ENCODE measurements at regions not wholly inside any gene's neighbourhood (a gene's known extent, or its start where the extent isn't known, plus 50 kb on each side); places are given as distances from the start of the nearest gene placed in this dataset.

DNA sequence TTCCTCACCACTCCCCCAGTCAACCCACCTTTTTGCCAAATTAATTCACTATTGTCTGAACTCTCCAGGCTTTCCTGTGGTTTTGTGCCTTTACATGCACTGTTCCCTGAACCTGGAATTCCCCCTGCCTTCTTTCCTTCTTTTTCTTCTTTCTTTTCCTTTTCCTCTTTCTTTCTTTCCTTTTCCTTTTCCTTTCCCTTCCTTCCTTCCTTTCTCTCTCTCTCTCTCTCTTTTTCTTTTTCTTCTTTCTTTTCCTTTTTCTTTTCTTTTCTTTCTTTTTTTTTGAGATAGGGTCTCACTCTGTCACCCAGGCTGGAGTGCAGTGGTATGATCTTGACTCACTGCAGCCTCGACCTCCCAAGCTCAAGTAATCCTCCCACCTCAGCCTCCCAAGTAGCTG is 56.6 kb upstream of the CDC42BPA start:
- DNase-seq (ENCODE audit: low spot score): no peak

DNA sequence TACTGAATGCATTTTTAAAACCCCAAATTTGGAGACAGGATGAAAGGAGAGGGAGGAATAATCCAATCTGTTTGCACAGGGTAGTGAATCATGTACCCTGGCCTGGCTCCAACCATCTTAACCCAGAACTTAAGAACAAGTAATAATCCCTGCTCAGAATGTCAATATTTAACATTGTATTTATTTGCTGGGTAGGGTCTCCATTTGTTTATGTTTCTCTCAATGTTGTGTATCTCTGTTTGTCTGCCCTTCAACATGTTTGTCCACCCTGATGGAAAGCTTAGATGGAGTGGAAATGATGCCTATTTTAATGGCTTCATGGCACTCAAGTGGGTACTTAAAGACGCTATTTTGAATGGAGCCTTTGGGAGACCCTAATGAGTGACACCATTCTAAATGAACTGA is 54.4 kb upstream of the CDC42BPA start:
- peak; percentile 26 for DNase-seq (ENCODE audit: low spot score)

DNA sequence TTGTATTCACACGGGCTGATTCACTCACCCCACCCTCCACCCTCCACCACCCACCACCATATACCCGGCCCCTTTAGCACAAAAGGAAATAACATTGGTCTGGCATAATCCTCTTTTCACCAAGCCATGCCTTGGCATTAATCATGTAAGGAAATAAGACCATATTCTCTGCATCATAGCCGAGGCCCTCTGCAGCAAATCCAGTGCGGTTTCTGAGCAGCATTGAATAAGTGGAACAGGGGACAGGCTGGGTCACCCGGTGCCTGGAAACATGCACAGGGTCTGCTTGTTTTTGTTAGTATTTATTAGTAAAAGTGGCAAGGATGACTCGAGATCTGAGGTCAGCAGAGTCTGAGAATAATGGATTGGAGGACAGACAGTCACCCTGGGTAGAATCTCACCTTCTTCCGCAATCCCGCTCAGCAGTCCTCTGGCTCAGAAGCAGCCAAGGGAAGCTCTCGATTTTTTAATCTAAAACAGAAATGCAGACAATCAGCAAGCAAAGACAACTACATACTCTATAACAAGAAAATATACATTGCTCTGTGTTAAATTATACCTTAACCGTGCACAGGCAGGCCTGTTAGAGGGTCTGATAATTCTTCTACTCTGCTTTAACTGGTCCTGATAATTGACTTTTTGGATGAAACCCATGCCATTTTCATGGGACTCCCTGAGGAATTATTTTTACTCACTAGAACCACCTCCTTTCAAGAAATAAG is 52.4 kb upstream of the CDC42BPA start:
- no peak for DNase-seq (ENCODE audit: low spot score)

DNA sequence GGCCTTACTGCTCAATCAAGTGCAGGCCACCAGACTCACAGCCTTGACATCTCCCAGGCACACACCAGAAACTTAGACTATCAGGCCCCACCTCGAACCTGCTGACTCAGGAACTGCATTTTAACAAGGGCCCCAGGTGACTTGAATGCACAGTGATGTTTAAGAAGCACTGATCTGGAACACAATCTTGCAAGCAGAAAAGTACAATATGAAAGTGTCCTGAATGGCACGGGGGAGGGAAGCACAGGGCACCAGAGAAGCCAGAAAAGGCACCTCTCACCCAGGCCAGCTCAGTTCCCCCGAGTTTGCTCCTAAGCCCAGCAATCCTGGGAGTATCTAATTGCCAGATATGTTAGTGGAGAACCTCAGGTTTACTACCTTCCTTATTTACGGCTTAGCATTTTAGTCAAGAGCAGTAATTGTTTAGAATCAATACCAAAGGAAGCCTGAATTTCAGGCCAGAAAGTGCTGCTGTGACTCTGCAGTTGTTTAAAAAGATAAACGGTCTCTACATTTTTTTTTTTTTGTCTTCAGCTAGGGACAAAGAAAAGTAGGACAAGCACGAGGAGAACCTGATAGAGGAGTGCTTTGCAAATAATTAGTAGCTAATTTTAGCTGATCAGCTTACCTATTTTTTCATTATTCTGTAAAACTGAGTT is 50.9 kb upstream of the CDC42BPA start:
- DNase-seq (ENCODE audit: low spot score): no peak

All from LoVo (cell line).